Gastroesophageal sphincter (tissue), 3 donors: ENCODE measurements at regions not wholly inside any gene's neighbourhood (a gene's known extent, or its start where the extent isn't known, plus 50 kb on each side); places are given as distances from the start of the nearest gene placed in this dataset.

ENCODE experiments used
- POLR2A ChIP-seq, 2 donors: fragments of 450-650 bp; IDR thresholded peaks; one replicate each; pipeline ENCODE4 v1.6.1; 2017; ENCODE audit warnings: antibody characterized with exemption in 2 of 2, mild to moderate bottlenecking in 2 of 2, moderate library complexity in 1 of 2
- TF ChIP-seq, protein P1 (sequence below), 4 experiments: fragments of 200-600 bp in 2 of 4; fragments of 450-650 bp in 2 of 4; sonication (generic) in 1 of 4; IDR thresholded peaks; one replicate each; pipeline ENCODE4 v1.5.1; 2017 to 2019; ENCODE audit warnings: antibody characterized with exemption in 4 of 4, mild to moderate bottlenecking in 2 of 4, moderate library complexity in 2 of 4

GRCh38 chr20:40826699-40827098 lies 137.7 kb upstream of the MAFB start:
- TF ChIP-seq, protein P1, sequence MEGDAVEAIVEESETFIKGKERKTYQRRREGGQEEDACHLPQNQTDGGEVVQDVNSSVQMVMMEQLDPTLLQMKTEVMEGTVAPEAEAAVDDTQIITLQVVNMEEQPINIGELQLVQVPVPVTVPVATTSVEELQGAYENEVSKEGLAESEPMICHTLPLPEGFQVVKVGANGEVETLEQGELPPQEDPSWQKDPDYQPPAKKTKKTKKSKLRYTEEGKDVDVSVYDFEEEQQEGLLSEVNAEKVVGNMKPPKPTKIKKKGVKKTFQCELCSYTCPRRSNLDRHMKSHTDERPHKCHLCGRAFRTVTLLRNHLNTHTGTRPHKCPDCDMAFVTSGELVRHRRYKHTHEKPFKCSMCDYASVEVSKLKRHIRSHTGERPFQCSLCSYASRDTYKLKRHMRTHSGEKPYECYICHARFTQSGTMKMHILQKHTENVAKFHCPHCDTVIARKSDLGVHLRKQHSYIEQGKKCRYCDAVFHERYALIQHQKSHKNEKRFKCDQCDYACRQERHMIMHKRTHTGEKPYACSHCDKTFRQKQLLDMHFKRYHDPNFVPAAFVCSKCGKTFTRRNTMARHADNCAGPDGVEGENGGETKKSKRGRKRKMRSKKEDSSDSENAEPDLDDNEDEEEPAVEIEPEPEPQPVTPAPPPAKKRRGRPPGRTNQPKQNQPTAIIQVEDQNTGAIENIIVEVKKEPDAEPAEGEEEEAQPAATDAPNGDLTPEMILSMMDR (IDR thresholded peaks at IDR 0.05): no peak
- TF ChIP-seq POLR2A (IDR thresholded peaks at IDR 0.05): no peak
